Parathyroid adenoma (tissue), 2 donors: ENCODE measurements at regions not wholly inside any gene's neighbourhood (a gene's known extent, or its start where the extent isn't known, plus 50 kb on each side); places are given as distances from the start of the nearest gene placed in this dataset.
"Not testable (repeated sequence)": the region's sequence is repeated elsewhere in the genome, so short reads cannot be mapped to it uniquely, and the experiment has no call there.

ENCODE experiments used
- H2AFZ ChIP-seq: fragments of 300-600 bp; sonication (generic); one replicate; pipeline ENCODE4 v1.7.0; 2017; ENCODE audit warnings: antibody characterized with exemption, mild to moderate bottlenecking
- H3K27ac ChIP-seq: fragments of 300-600 bp; sonication (generic); one replicate; pipeline ENCODE4 v1.7.0; 2017
- H3K27me3 ChIP-seq: fragments of 300-600 bp; sonication (generic); one replicate; pipeline ENCODE4 v1.7.0; 2017; ENCODE audit warnings: low read length; ENCODE audit not compliant: control insufficient read depth, insufficient read depth
- H3K36me3 ChIP-seq: fragments of 300-600 bp; sonication (generic); one replicate; pipeline ENCODE4 v1.7.0; 2017; ENCODE audit warnings: low read length; ENCODE audit not compliant: control insufficient read depth, insufficient read depth
- H3K4me1 ChIP-seq: fragments of 300-600 bp; sonication (generic); one replicate; pipeline ENCODE4 v1.7.0; 2017; ENCODE audit warnings: control low read depth
- H3K4me2 ChIP-seq: fragments of 300-600 bp; sonication (generic); one replicate; pipeline ENCODE4 v1.7.0; 2017; ENCODE audit warnings: low read length
- H3K4me3 ChIP-seq: fragments of 300-600 bp; sonication (generic); one replicate; pipeline ENCODE4 v1.7.0; 2017; ENCODE audit warnings: low read depth, low read length
- H3K79me2 ChIP-seq: fragments of 300-600 bp; sonication (generic); one replicate; pipeline ENCODE4 v1.7.0; 2017; ENCODE audit warnings: control low read depth
- H3K9ac ChIP-seq: fragments of 300-600 bp; sonication (generic); one replicate; pipeline ENCODE4 v1.7.0; 2017; ENCODE audit warnings: mild to moderate bottlenecking
- H3K9me3 ChIP-seq: fragments of 300-600 bp; sonication (generic); one replicate; pipeline ENCODE4 v1.7.0; 2017; ENCODE audit warnings: low read length; ENCODE audit not compliant: control insufficient read depth
- TF ChIP-seq, protein P1 (sequence below): fragments of 300-600 bp; sonication (generic); IDR thresholded peaks from one replicate; pipeline ENCODE4 v1.7.0; 2017; ENCODE audit warnings: antibody characterized with exemption, mild to moderate bottlenecking
- donor health status: primary hyperparathyroidism.

DNA sequence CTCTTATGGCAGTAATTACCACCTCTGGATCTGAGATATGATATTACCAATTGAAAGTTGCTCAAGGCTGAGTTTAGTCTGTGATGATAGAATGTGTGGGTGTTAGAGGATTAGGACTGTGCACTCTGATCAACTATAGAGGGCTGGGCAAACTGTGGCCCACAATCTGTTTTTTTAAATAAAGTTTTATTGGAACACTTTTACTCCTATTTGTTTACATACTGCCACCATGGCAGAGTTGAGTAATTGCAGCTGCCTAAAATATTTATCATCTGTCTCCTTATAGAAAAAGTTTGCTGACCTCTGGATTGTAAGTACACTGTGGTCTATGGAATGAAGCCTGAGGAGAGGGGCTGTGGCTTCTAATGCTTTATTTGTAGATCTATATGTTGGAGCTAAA lies 71.5 kb upstream of the N4BP1 start:
- Histone ChIP-seq H3K27ac (no peak overlapping the region), H3K4me3 (no peak overlapping the region), H3K79me2 (no peaks in the 10 kb centered on the region), H2AFZ (no peak overlapping the region), H3K9me3 (no peaks in the 10 kb centered on the region), H3K9ac (no peak overlapping the region), H3K4me2 (no peak overlapping the region), H3K4me1 (no peaks in the 10 kb centered on the region), H3K36me3 (no peaks in the 10 kb centered on the region), H3K27me3 (no peaks in the 10 kb centered on the region)
- TF ChIP-seq, protein P1, sequence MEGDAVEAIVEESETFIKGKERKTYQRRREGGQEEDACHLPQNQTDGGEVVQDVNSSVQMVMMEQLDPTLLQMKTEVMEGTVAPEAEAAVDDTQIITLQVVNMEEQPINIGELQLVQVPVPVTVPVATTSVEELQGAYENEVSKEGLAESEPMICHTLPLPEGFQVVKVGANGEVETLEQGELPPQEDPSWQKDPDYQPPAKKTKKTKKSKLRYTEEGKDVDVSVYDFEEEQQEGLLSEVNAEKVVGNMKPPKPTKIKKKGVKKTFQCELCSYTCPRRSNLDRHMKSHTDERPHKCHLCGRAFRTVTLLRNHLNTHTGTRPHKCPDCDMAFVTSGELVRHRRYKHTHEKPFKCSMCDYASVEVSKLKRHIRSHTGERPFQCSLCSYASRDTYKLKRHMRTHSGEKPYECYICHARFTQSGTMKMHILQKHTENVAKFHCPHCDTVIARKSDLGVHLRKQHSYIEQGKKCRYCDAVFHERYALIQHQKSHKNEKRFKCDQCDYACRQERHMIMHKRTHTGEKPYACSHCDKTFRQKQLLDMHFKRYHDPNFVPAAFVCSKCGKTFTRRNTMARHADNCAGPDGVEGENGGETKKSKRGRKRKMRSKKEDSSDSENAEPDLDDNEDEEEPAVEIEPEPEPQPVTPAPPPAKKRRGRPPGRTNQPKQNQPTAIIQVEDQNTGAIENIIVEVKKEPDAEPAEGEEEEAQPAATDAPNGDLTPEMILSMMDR = no peak

- Histone ChIP-seq H3K4me1 (no peaks in the 10 kb centered on the region), H3K27me3 (no peaks in the 10 kb centered on the region), H3K9ac (no peak overlapping the region), H3K27ac (no peak overlapping the region), H2AFZ (no peak overlapping the region), H3K36me3 (no peaks in the 10 kb centered on the region), H3K9me3 (no peaks in the 10 kb centered on the region), H3K79me2 (no peaks in the 10 kb centered on the region), H3K4me3 (no peak overlapping the region), H3K4me2 (no peak overlapping the region)
- TF ChIP-seq, protein P1 = no peak
These were observed 70.9 kb upstream of the N4BP1 start for GRCh38 chr16:48680881-48681280.

- Histone ChIP-seq H3K27ac (no peak overlapping the region), H3K4me2 (no peak overlapping the region), H2AFZ (no peak overlapping the region), H3K9me3 (no peaks in the 10 kb centered on the region), H3K27me3 (no peaks in the 10 kb centered on the region), H3K79me2 (no peaks in the 10 kb centered on the region), H3K36me3 (no peaks in the 10 kb centered on the region), H3K9ac (no peak overlapping the region), H3K4me3 (no peak overlapping the region), H3K4me1 (no peaks in the 10 kb centered on the region)
- TF ChIP-seq, protein P1 = no peak
These were observed 66.9 kb upstream of the N4BP1 start for GRCh38 chr16:48676836-48677235.

DNA sequence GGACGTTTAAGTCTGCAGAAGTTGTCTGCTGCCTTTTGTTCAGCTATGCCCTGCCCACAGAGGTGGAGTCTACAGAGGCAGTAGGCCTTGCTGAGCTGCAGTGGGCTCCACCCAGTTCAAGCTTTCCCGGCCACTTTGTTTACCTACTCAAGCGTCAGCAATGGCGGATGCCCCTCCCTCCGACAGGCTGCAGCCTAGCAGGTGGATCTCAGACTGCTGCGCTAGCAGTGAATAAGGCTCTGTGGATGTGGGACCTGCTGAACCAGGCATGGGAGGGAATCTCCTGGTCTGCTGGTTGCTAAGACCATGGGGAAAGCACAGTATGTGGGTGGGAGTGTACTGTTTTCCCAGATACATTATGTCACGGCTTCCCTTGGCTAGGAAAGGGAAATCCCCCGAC lies 58.2 kb upstream of the N4BP1 start:
- not testable (repeated sequence) for H3K79me2 ChIP-seq, H3K4me2 ChIP-seq, H3K4me3 ChIP-seq, H3K36me3 ChIP-seq, H3K4me1 ChIP-seq, H3K9me3 ChIP-seq, H3K27ac ChIP-seq, H2AFZ ChIP-seq, H3K27me3 ChIP-seq, H3K9ac ChIP-seq

GRCh38 chr16:48659940-48660339 lies 50.0 kb upstream of the N4BP1 start:
- TF ChIP-seq, protein P1 = no peak
- Histone ChIP-seq H3K27me3 (no peaks in the 10 kb centered on the region), H3K79me2 (no peaks in the 10 kb centered on the region), H3K4me2 (no peak overlapping the region), H3K9ac (no peak overlapping the region), H3K4me1 (no peaks in the 10 kb centered on the region), H3K9me3 (no peaks in the 10 kb centered on the region), H3K36me3 (no peaks in the 10 kb centered on the region), H2AFZ (no peak overlapping the region), H3K27ac (no peak overlapping the region), H3K4me3 (no peak overlapping the region)
